Lower leg skin (tissue), 3 donors: ENCODE measurements at regions not wholly inside any gene's neighbourhood (a gene's known extent, or its start where the extent isn't known, plus 50 kb on each side); places are given as distances from the start of the nearest gene placed in this dataset.

Experiments
- CTCF ChIP-seq, 3 donors: fragments of 450-650 bp; IDR thresholded peaks; one replicate each; pipeline ENCODE4 v1.5.1; 2016; ENCODE audit warnings: antibody characterized with exemption in 3 of 3, mild to moderate bottlenecking in 3 of 3, moderate library complexity in 2 of 3
- POLR2A ChIP-seq, 2 donors: fragments of 450-650 bp; IDR thresholded peaks; one replicate each; pipeline ENCODE4 v1.6.1; 2016 to 2017; ENCODE audit warnings: antibody characterized with exemption in 2 of 2, mild to moderate bottlenecking in 1 of 2, moderate library complexity in 1 of 2

DNA sequence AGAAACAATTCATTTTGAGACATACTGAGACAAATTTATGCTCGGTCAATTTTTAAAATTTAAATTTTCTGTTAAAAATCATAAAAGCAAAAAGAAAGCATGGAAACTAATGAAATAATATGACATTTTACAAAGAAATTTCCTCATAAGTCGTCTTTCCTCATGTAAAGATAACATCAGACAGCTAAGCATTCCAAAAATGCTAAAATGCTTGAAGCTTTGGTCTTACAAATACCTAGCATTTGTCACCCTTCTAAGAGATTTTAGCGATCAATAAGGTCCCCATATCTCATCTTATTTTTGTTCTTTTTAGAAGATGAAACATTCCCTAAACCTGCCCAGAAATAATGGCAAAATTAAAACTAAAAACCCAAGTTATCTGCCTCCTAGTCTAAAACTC lies 68.5 kb upstream of the FREM2 start:
- TF ChIP-seq CTCF (IDR thresholded peaks at IDR 0.05) (no peak), POLR2A (IDR thresholded peaks at IDR 0.05) (no peak)
